ENCODE measurements at regions not wholly inside any gene's neighbourhood (a gene's known extent, or its start where the extent isn't known, plus 50 kb on each side); places are given as distances from the start of the nearest gene placed in this dataset.

DNA sequence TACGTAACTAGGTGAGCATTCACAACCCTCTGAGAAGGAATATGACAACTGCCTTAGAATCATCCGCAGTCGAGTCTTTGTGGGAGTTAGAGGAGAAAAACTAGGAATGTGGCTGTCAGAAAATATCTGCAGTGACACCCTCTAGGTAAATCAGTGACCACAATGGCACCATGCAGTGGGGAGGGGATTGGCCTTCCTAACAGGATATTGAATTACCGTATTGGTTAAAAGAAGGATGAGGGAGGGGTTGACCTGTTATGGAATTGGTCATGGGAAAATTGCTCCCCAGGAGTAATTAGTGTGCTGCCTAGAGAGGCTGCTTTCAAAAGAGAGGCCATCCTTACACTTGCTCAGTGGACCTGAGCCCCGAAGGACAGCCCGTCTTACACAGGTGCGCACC is 205.6 kb upstream of the SOX1 start:
- H3K27me3 ChIP-seq (ENCODE audit: control insufficient read depth, insufficient read depth, low read length), result no peaks in the 10 kb centered on the region; the same call in 1 of the 2 replicates
- no peaks in the 10 kb centered on the region for H3K4me1 ChIP-seq (ENCODE audit: control insufficient read depth, insufficient read depth, low read length)
- TF ChIP-seq POLR2AphosphoS5 (IDR thresholded peaks at IDR 0.05; ENCODE audit: low read depth, low read length) (no peak), TCF7L2 (IDR thresholded peaks at IDR 0.05; ENCODE audit: low read depth, low read length) (no peak), SIN3A (IDR thresholded peaks at IDR 0.05; ENCODE audit: borderline replicate concordance, insufficient read depth, low read depth, low read length) (no peak)
- TF ChIP-seq, protein P1, sequence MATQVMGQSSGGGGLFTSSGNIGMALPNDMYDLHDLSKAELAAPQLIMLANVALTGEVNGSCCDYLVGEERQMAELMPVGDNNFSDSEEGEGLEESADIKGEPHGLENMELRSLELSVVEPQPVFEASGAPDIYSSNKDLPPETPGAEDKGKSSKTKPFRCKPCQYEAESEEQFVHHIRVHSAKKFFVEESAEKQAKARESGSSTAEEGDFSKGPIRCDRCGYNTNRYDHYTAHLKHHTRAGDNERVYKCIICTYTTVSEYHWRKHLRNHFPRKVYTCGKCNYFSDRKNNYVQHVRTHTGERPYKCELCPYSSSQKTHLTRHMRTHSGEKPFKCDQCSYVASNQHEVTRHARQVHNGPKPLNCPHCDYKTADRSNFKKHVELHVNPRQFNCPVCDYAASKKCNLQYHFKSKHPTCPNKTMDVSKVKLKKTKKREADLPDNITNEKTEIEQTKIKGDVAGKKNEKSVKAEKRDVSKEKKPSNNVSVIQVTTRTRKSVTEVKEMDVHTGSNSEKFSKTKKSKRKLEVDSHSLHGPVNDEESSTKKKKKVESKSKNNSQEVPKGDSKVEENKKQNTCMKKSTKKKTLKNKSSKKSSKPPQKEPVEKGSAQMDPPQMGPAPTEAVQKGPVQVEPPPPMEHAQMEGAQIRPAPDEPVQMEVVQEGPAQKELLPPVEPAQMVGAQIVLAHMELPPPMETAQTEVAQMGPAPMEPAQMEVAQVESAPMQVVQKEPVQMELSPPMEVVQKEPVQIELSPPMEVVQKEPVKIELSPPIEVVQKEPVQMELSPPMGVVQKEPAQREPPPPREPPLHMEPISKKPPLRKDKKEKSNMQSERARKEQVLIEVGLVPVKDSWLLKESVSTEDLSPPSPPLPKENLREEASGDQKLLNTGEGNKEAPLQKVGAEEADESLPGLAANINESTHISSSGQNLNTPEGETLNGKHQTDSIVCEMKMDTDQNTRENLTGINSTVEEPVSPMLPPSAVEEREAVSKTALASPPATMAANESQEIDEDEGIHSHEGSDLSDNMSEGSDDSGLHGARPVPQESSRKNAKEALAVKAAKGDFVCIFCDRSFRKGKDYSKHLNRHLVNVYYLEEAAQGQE (IDR thresholded peaks at IDR 0.05; ENCODE audit: insufficient read depth in 1 of 2, low read depth in 2 of 2, low read length in 1 of 2), result no peak
- DNase-seq (ENCODE audit: low read depth, low spot score), result no peak
- H3K4me3 ChIP-seq (ENCODE audit: low read depth in 2 of 2, low read length in 2 of 2), result no peak overlapping the region
- H3K9me3 ChIP-seq (ENCODE audit: control insufficient read depth, insufficient read depth, low read depth, low read length), result no peaks in the 10 kb centered on the region
- in situ Hi-C loops (cut with HindIII; ENCODE audit: low pct_unique_long_range_greater_than_20kb, low sequenced_read_pairs), result no loop called here
- CTCF ChIA-PET, result no interaction called here
- ATAC-seq, result no peak
- no TSS peak for BruUV-seq (replicated peaks)
- intact Hi-C loops (cut with micrococcal nuclease; ENCODE audit: unreplicated experiment), result no loop called here
- no peak overlapping the region for H3K27ac ChIP-seq (ENCODE audit: low read length)
- H3K36me3 ChIP-seq (ENCODE audit: control insufficient read depth, insufficient read depth, low read length), result no peaks in the 10 kb centered on the region
- POLR2A ChIA-PET, result no interaction called here

DNA sequence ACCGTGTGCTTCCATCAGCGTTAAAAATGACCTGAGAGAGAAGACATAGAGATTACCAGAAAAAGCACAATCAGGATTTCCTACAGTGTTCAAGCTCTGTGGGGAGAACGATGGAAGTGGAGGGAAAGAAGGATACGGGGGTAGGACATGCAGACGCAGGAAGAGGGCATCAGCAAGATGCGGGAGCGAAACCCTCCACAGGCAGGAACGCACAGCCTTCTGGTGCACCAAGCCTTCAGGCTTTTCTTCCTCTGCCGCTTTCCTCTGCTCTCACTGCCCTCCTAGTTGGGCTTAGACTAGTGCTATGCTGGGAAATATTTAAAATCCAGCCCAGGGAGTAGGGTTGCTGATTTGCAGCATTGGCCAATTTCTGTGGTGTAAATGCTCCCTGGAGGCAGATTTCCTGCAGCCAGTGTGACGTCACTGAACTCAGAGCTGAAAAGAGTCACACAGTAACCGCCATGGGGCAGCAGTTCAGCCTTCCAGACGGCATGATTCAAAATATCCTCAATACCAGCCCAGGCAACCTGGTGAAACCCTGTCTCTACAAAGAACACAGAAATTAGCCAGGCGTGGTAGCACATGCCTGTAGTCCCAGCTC is 205.1 kb upstream of the SOX1 start:
- ATAC-seq, result no peak
- in situ Hi-C loops (cut with HindIII; ENCODE audit: low pct_unique_long_range_greater_than_20kb, low sequenced_read_pairs) (no loop called here), intact Hi-C loops (cut with micrococcal nuclease; ENCODE audit: unreplicated experiment) (no loop called here)
- no peak overlapping the region for H3K27ac ChIP-seq (ENCODE audit: low read length)
- no peak for TF ChIP-seq SIN3A (IDR thresholded peaks at IDR 0.05; ENCODE audit: borderline replicate concordance, insufficient read depth, low read depth, low read length)
- no peak for TF ChIP-seq TCF7L2 (IDR thresholded peaks at IDR 0.05; ENCODE audit: low read depth, low read length)
- TF ChIP-seq, protein P2, sequence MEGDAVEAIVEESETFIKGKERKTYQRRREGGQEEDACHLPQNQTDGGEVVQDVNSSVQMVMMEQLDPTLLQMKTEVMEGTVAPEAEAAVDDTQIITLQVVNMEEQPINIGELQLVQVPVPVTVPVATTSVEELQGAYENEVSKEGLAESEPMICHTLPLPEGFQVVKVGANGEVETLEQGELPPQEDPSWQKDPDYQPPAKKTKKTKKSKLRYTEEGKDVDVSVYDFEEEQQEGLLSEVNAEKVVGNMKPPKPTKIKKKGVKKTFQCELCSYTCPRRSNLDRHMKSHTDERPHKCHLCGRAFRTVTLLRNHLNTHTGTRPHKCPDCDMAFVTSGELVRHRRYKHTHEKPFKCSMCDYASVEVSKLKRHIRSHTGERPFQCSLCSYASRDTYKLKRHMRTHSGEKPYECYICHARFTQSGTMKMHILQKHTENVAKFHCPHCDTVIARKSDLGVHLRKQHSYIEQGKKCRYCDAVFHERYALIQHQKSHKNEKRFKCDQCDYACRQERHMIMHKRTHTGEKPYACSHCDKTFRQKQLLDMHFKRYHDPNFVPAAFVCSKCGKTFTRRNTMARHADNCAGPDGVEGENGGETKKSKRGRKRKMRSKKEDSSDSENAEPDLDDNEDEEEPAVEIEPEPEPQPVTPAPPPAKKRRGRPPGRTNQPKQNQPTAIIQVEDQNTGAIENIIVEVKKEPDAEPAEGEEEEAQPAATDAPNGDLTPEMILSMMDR (IDR thresholded peaks at IDR 0.05), result no peak
- TF ChIP-seq, protein P1 (IDR thresholded peaks at IDR 0.05; ENCODE audit: insufficient read depth in 1 of 2, low read depth in 2 of 2, low read length in 1 of 2), result no peak
- TF ChIP-seq POLR2AphosphoS5 (IDR thresholded peaks at IDR 0.05; ENCODE audit: low read depth, low read length), result no peak
- POLR2A ChIA-PET, result no interaction called here
- CTCF ChIA-PET, result no interaction called here
- no peaks in the 10 kb centered on the region for H3K4me1 ChIP-seq (ENCODE audit: control insufficient read depth, insufficient read depth, low read length)
- no peaks in the 10 kb centered on the region for H3K9me3 ChIP-seq (ENCODE audit: control insufficient read depth, insufficient read depth, low read depth, low read length)
- BruUV-seq (replicated peaks), result no TSS peak
- no peak overlapping the region for H3K4me3 ChIP-seq (ENCODE audit: low read depth in 2 of 2, low read length in 2 of 2)
- no peak for DNase-seq (ENCODE audit: low read depth, low spot score)
- H3K36me3 ChIP-seq (ENCODE audit: control insufficient read depth, insufficient read depth, low read length), result no peaks in the 10 kb centered on the region
- H3K27me3 ChIP-seq (ENCODE audit: control insufficient read depth, insufficient read depth, low read length), result no peaks in the 10 kb centered on the region; the same call in 1 of the 2 replicates
